Stomach (tissue), 8 donors: ENCODE measurements at regions not wholly inside any gene's neighbourhood (a gene's known extent, or its start where the extent isn't known, plus 50 kb on each side); places are given as distances from the start of the nearest gene placed in this dataset.

Experiments used
- DNase-seq, 2 donors: peaks; one replicate each; pipeline versions ENCODE4 v3.0.0 to v3.0.0-alpha.2; 2013 to 2019
- H3K27ac ChIP-seq, 5 donors: fragments of 200-600 bp in 4 of 5; sonication (generic) in 4 of 5; one replicate each; pipeline ENCODE4 v1.5.1; 2013 to 2019; ENCODE audit warnings: mild to moderate bottlenecking in 1 of 5, moderate library complexity in 1 of 5
- H3K27me3 ChIP-seq, 3 donors: fragments of 200-600 bp; sonication (generic); one replicate each; pipeline ENCODE4 v1.5.1; 2017 to 2019; ENCODE audit warnings: mixed run types in 1 of 3
- H3K36me3 ChIP-seq, 4 donors: fragments of 200-600 bp; sonication (generic); 1 replicate in 3 of 4; 2 replicates in 1 of 4; pipeline ENCODE4 v1.5.1; 2016 to 2019
- H3K4me1 ChIP-seq, 4 donors: fragments of 200-600 bp; sonication (generic); one replicate each; pipeline ENCODE4 v1.5.1; 2016 to 2019
- H3K4me3 ChIP-seq, 4 donors: fragments of 200-600 bp; sonication (generic) in 3 of 4; one replicate each; pipeline ENCODE4 v1.5.1; 2016 to 2019; ENCODE audit warnings: mild to moderate bottlenecking in 1 of 4
- H3K9me3 ChIP-seq, 4 donors: fragments of 200-600 bp; sonication (generic); one replicate each; pipeline ENCODE4 v1.5.1; 2016 to 2019
- EP300 ChIP-seq: sonication (generic); formaldehyde crosslinking; IDR thresholded peaks from one replicate; pipeline ENCODE4 v1.6.1; 2017; ENCODE audit warnings: antibody characterized with exemption
- POLR2A ChIP-seq, 4 donors: fragments of 450-650 bp; IDR thresholded peaks; one replicate each; pipeline ENCODE4 v1.6.1; 2016; ENCODE audit warnings: antibody characterized with exemption in 4 of 4, control low read depth in 2 of 4, mild to moderate bottlenecking in 1 of 4, moderate library complexity in 1 of 4
- POLR2AphosphoS5 ChIP-seq, 3 donors: sonication (generic); formaldehyde crosslinking; IDR thresholded peaks; one replicate each; pipeline ENCODE4 v1.6.1; 2016; ENCODE audit warnings: antibody characterized with exemption in 3 of 3
- WGBS, 5 donors: extraction: QIAGEN DNeasy Blood & Tissue Kit in 3 of 5; methylation state at CpG; one replicate each; pipeline versions ENCODE4 v1.1.5 to v1.1.7; 2013 to 2018; 5-methylcytosine and 5-hydroxymethylcytosine counted together
- intact Hi-C: fragments of 100-400 bp; cut with DNase I; formaldehyde crosslinking; loops from one replicate; pipeline ENCODE4 v1.15.1; 2023; ENCODE audit warnings: low total_unique reads
- TF ChIP-seq, protein P1 (sequence below), 7 experiments: fragments of 450-650 bp in 4 of 7; fragments of 200-600 bp in 3 of 7; sonication (generic) in 3 of 7; IDR thresholded peaks; one replicate each; pipeline ENCODE4 v1.5.1; 2016 to 2019; ENCODE audit warnings: antibody characterized with exemption in 7 of 7, control low read depth in 2 of 7, mild to moderate bottlenecking in 1 of 7
- donor health status: healthy with polysubstance abuse.
- donor health status: Bipolar disorder and iron deficiency.
- donor health status: healthy.

DNA sequence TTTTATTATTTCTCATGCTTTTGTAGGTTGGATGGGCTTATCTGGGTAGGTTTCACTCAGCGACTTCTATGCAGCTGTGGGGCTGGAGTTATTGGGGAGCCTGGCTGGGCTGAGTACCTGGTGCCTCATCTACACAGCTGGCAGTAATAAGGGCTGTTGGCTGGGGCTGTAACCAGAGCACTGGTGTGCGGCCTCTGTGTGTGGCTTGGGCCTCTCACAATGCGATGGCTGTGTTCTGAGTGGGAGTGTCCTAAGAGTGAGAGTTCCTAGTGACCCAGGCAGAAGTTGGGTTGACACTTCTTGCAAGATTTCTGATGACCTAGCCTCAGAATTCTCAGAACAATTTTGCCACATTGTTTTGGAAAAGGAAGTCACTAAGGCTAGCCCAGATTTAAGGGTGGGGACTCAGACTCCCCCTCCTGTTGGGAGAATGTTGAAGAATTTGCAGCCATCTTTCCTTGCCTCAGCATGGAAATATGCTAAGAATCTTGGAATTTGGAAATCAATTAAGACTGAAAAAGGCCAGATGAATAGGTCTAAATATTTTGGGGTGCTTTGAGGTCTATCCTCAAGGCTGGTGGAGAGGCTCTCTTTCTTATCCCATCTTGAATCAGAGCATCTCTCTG, 158.8 kb downstream of the SCP2D1 start:
- Histone ChIP-seq H3K4me3 (no peak overlapping the region), H3K27me3 (no peaks in the 10 kb centered on the region), H3K27ac (no peak overlapping the region), H3K36me3 (no peaks in the 10 kb centered on the region), H3K9me3 (no peaks in the 10 kb centered on the region), H3K4me1 (no peaks in the 10 kb centered on the region)
- 82 to 95% (median 91%) methylated on average over 3 of the region's 3 CpGs for WGBS, 5 donors
- intact Hi-C loops: no loop called here
- DNase-seq: no peak
- no peak for TF ChIP-seq POLR2AphosphoS5 (IDR thresholded peaks at IDR 0.05)
- TF ChIP-seq EP300: no peak
- TF ChIP-seq, protein P1, sequence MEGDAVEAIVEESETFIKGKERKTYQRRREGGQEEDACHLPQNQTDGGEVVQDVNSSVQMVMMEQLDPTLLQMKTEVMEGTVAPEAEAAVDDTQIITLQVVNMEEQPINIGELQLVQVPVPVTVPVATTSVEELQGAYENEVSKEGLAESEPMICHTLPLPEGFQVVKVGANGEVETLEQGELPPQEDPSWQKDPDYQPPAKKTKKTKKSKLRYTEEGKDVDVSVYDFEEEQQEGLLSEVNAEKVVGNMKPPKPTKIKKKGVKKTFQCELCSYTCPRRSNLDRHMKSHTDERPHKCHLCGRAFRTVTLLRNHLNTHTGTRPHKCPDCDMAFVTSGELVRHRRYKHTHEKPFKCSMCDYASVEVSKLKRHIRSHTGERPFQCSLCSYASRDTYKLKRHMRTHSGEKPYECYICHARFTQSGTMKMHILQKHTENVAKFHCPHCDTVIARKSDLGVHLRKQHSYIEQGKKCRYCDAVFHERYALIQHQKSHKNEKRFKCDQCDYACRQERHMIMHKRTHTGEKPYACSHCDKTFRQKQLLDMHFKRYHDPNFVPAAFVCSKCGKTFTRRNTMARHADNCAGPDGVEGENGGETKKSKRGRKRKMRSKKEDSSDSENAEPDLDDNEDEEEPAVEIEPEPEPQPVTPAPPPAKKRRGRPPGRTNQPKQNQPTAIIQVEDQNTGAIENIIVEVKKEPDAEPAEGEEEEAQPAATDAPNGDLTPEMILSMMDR (IDR thresholded peaks at IDR 0.05): no peak
- no peak for TF ChIP-seq POLR2A (IDR thresholded peaks at IDR 0.05)

GRCh38 chr20:18973529-18974173, 160.1 kb downstream of the SCP2D1 start:
- Histone ChIP-seq H3K36me3 (no peaks in the 10 kb centered on the region), H3K27ac (peak overlapping the region in 2 of 5 donors; percentile 23 to 43), H3K4me3 (no peak overlapping the region), H3K4me1 (no peaks in the 10 kb centered on the region), H3K27me3 (no peaks in the 10 kb centered on the region), H3K9me3 (no peaks in the 10 kb centered on the region)
- intact Hi-C loops: no loop called here
- WGBS, 5 donors: 42 to 72% (median 65%) methylated on average over 7 of the region's 7 CpGs
- DNase-seq: peak in 1 of 2 donors; percentile 60
- TF ChIP-seq EP300 (no peak), POLR2AphosphoS5 (IDR thresholded peaks at IDR 0.05) (peak in 1 of 3 donors; percentile 33)

DNA sequence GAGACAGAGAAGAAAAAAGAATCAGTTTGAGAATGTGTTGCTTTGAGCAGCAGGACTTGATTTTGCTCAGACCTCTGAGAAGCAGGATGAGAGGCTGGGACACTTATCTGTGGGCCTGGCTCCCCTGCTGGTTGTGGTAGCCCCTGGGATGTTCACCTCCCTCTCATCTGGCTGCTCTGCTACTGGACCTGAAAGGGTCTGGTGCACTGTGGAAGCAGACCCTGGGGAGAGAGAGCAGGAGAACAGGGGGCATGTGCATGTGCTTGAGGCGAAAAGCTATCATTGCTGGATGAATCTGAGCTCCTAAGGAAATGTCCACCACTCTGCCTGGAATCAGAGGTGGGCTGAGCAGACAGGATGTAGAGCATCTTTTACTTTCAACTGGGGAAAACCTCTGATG, 161.1 kb downstream of the SCP2D1 start:
- Histone ChIP-seq H3K27me3 (no peaks in the 10 kb centered on the region), H3K27ac (no peak overlapping the region), H3K4me1 (no peaks in the 10 kb centered on the region), H3K36me3 (no peaks in the 10 kb centered on the region), H3K9me3 (no peaks in the 10 kb centered on the region), H3K4me3 (no peak overlapping the region)
- no peak for DNase-seq
- TF ChIP-seq POLR2A (IDR thresholded peaks at IDR 0.05) (no peak), EP300 (no peak), POLR2AphosphoS5 (IDR thresholded peaks at IDR 0.05) (no peak)
- TF ChIP-seq, protein P1 (IDR thresholded peaks at IDR 0.05): no peak
- intact Hi-C loops: no loop called here
- WGBS, 5 donors: 45 to 94% (median 82%) methylated on average over 1 of the region's 1 CpG

DNA sequence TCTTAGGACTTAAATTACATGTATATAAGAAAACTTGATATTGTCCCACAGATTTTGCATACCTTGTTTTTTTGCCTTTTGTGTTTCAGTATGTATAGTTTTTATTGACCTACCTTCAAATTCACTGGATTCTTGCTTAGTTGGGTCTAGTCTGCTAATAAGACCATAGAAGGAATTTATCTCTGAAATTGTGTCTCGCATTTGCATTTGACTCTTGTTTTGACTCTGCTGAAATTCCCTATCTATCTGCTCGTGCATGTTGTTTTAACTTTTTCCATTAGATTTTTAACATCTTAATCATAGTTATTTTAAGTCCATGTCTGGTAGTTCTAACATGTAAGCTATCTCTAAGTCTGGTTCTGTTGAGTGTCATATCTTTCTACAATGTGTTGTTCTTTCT, 163.9 kb downstream of the SCP2D1 start:
- no peaks in the 10 kb centered on the region for H3K36me3 ChIP-seq
- DNase-seq: no peak
- no peak for TF ChIP-seq POLR2AphosphoS5 (IDR thresholded peaks at IDR 0.05)
- H3K9me3 ChIP-seq: no peaks in the 10 kb centered on the region
- WGBS, 5 donors: 69 to 85% (median 78%) methylated on average over 2 of the region's 2 CpGs
- no peaks in the 10 kb centered on the region for H3K27me3 ChIP-seq
- H3K4me3 ChIP-seq: no peak overlapping the region
- H3K4me1 ChIP-seq: no peaks in the 10 kb centered on the region
- intact Hi-C loops: no loop called here
- no peak overlapping the region for H3K27ac ChIP-seq

- Histone ChIP-seq H3K27ac (no peak overlapping the region), H3K27me3 (no peaks in the 10 kb centered on the region), H3K36me3 (no peaks in the 10 kb centered on the region), H3K4me3 (no peak overlapping the region), H3K9me3 (no peaks in the 10 kb centered on the region), H3K4me1 (no peaks in the 10 kb centered on the region)
- 60 to 91% (median 77%) methylated on average over 2 of the region's 2 CpGs for WGBS, 5 donors
- intact Hi-C loops: no loop called here
- DNase-seq: no peak
- TF ChIP-seq EP300 (no peak), POLR2AphosphoS5 (IDR thresholded peaks at IDR 0.05) (no peak)
- TF ChIP-seq, protein P1 (IDR thresholded peaks at IDR 0.05): no peak
Measured at GRCh38 chr20:18978311-18978710, 164.7 kb downstream of the SCP2D1 start.
